ENCODE measurements at regions not wholly inside any gene's neighbourhood (a gene's known extent, or its start where the extent isn't known, plus 50 kb on each side); places are given as distances from the start of the nearest gene placed in this dataset.

DNA sequence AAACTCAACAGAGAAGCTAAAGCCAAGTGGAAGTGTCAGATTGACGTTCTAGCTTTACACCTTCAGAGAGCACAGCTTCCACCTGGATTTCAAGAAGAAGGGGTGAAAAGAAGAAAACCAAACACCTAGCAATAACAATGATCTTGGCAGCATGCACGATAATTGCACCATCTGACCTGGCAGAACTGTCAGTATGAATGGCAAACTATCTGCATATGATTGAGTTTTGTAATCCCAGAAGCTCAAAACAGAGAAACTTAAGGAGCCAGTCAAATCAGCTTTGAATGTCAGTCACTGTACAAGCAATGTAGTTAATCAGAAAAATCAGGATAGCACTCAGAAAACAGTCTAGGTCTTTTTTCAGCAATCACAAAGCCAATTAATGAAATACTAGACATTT, 427.1 kb downstream of the ZFHX3 start:
- no peak for TF ChIP-seq CTCF (IDR thresholded peaks at IDR 0.05; ENCODE audit: low read depth, low read length, missing control alignments)
- in situ Hi-C loops (cut with HindIII; ENCODE audit: low pct_ligation_motif_present, low sequenced_read_pairs): no loop called here
- no peak overlapping the region for H3K4me3 ChIP-seq (ENCODE audit: low read depth, low read length)

GRCh38 chr16:72620348-72620747, 427.6 kb downstream of the ZFHX3 start:
- no peak overlapping the region for H3K4me3 ChIP-seq (ENCODE audit: low read depth, low read length)
- TF ChIP-seq CTCF (IDR thresholded peaks at IDR 0.05; ENCODE audit: low read depth, low read length, missing control alignments): no peak
- H3K36me3 ChIP-seq (replicated peaks): no peaks in the 10 kb centered on the region
- in situ Hi-C loops (cut with HindIII; ENCODE audit: low pct_ligation_motif_present, low sequenced_read_pairs): no loop called here
- H3K27ac ChIP-seq: no peak overlapping the region
- H3K27me3 ChIP-seq (replicated peaks): no peaks in the 10 kb centered on the region
- no peak for DNase-seq

More for the DNA sequence above, 427.1 kb downstream of the ZFHX3 start:
- H3K27ac ChIP-seq: no peak overlapping the region
- no peaks in the 10 kb centered on the region for H3K27me3 ChIP-seq (replicated peaks)
- DNase-seq: no peak
- H3K36me3 ChIP-seq (replicated peaks): no peaks in the 10 kb centered on the region

GRCh38 chr16:72615856-72616255, 432.1 kb downstream of the ZFHX3 start:
- Histone ChIP-seq H3K27ac (no peak overlapping the region), H3K4me3 (ENCODE audit: low read depth, low read length) (no peak overlapping the region), H3K27me3 (replicated peaks) (no peaks in the 10 kb centered on the region), H3K36me3 (replicated peaks) (no peaks in the 10 kb centered on the region)
- DNase-seq: no peak
- TF ChIP-seq CTCF (IDR thresholded peaks at IDR 0.05; ENCODE audit: low read depth, low read length, missing control alignments): no peak
- in situ Hi-C loops (cut with HindIII; ENCODE audit: low pct_ligation_motif_present, low sequenced_read_pairs): no loop called here

GRCh38 chr16:72612718-72613117, 435.2 kb downstream of the ZFHX3 start:
- Histone ChIP-seq H3K4me3 (ENCODE audit: low read depth, low read length) (no peak overlapping the region), H3K27ac (no peak overlapping the region), H3K27me3 (replicated peaks) (no peaks in the 10 kb centered on the region), H3K36me3 (replicated peaks) (no peaks in the 10 kb centered on the region)
- DNase-seq: no peak
- no peak for TF ChIP-seq CTCF (IDR thresholded peaks at IDR 0.05; ENCODE audit: low read depth, low read length, missing control alignments)
- in situ Hi-C loops (cut with HindIII; ENCODE audit: low pct_ligation_motif_present, low sequenced_read_pairs): no loop called here

GRCh38 chr16:72612256-72612655, 435.7 kb downstream of the ZFHX3 start:
- in situ Hi-C loops (cut with HindIII; ENCODE audit: low pct_ligation_motif_present, low sequenced_read_pairs): no loop called here
- H3K36me3 ChIP-seq (replicated peaks): no peaks in the 10 kb centered on the region
- H3K27me3 ChIP-seq (replicated peaks): no peaks in the 10 kb centered on the region
- no peak for DNase-seq
- H3K4me3 ChIP-seq (ENCODE audit: low read depth, low read length): no peak overlapping the region
- H3K27ac ChIP-seq: no peak overlapping the region
- TF ChIP-seq CTCF (IDR thresholded peaks at IDR 0.05; ENCODE audit: low read depth, low read length, missing control alignments): no peak

- DNase-seq: no peak
- Histone ChIP-seq H3K36me3 (replicated peaks) (no peaks in the 10 kb centered on the region), H3K27ac (no peak overlapping the region), H3K4me3 (ENCODE audit: low read depth, low read length) (no peak overlapping the region), H3K27me3 (replicated peaks) (no peaks in the 10 kb centered on the region)
- in situ Hi-C loops (cut with HindIII; ENCODE audit: low pct_ligation_motif_present, low sequenced_read_pairs): no loop called here
- TF ChIP-seq CTCF (IDR thresholded peaks at IDR 0.05; ENCODE audit: low read depth, low read length, missing control alignments): no peak
These were observed 438.0 kb upstream of the PMFBP1 start for GRCh38 chr16:72609933-72610332.
